Aorta (tissue), 5 donors: ENCODE measurements at regions not wholly inside any gene's neighbourhood (a gene's known extent, or its start where the extent isn't known, plus 50 kb on each side); places are given as distances from the start of the nearest gene placed in this dataset.

Experiments
- ATAC-seq: fragments of 200-7000 bp; cut with Tn5 transposase; one replicate; pipeline ENCODE4 v1.9.1; 2022; ENCODE audit warnings: moderate library complexity; ENCODE audit not compliant: low FRiP score
- DNase-seq, 2 donors: peaks; one replicate each; pipeline ENCODE4 v3.0.0-alpha.2; 2020
- H3K27ac ChIP-seq, 2 donors: one replicate each; pipeline ENCODE4 v1.5.1; 2013; ENCODE audit warnings: low read length in 2 of 2, mild to moderate bottlenecking in 2 of 2, moderate library complexity in 2 of 2, control low read depth in 1 of 2, inconsistent platforms in 1 of 2, low read depth in 1 of 2
- H3K27me3 ChIP-seq, 2 donors: one replicate each; pipeline ENCODE4 v1.6.1; 2013; ENCODE audit warnings: control low read depth in 1 of 2, low read length in 1 of 2, mild to moderate bottlenecking in 1 of 2, moderate library complexity in 1 of 2; ENCODE audit not compliant: insufficient read depth in 2 of 2, control insufficient read depth in 1 of 2
- H3K36me3 ChIP-seq, 2 donors: one replicate each; pipeline ENCODE4 v1.6.1; 2013; ENCODE audit warnings: control low read depth in 1 of 2, low read length in 1 of 2, mild to moderate bottlenecking in 1 of 2; ENCODE audit not compliant: insufficient read depth in 2 of 2, control insufficient read depth in 1 of 2
- H3K4me1 ChIP-seq, 2 donors: one replicate each; pipeline ENCODE4 v1.6.1; 2013; ENCODE audit warnings: low read length in 2 of 2, control low read depth in 1 of 2, mild to moderate bottlenecking in 1 of 2, moderate library complexity in 1 of 2; ENCODE audit not compliant: insufficient read depth in 2 of 2, control insufficient read depth in 1 of 2
- H3K4me3 ChIP-seq, 2 donors: one replicate each; pipeline ENCODE4 v1.5.1; 2013; ENCODE audit warnings: low read length in 2 of 2, control low read depth in 1 of 2, mild to moderate bottlenecking in 1 of 2
- H3K9me3 ChIP-seq: one replicate; pipeline ENCODE4 v1.6.1; 2013; ENCODE audit warnings: mild to moderate bottlenecking, low read length; ENCODE audit not compliant: control insufficient read depth
- WGBS, 2 donors: extraction: QIAGEN DNeasy Blood & Tissue Kit; methylation state at CpG; one replicate each; pipeline ENCODE4 v1.1.7; 2013; 5-methylcytosine and 5-hydroxymethylcytosine counted together
- intact Hi-C, 2 donors: fragments of 100-400 bp; cut with DNase I; formaldehyde crosslinking; loops; one replicate each; pipeline versions ENCODE4 v1.14.2 to v1.15.0; 2022
- donor health status: healthy with polysubstance abuse.
- donor health status: Bipolar disorder and iron deficiency.
- donor health status: DM: no; HTN: no; CAD: no.
- donor health status: DM: no; HTN: no; CAD: no.
- donor health status: DM: yes; HTN: yes; CAD: no.

- Histone ChIP-seq H3K27ac (no peak overlapping the region), H3K9me3 (no peaks in the 10 kb centered on the region), H3K4me1 (no peaks in the 10 kb centered on the region), H3K36me3 (no peaks in the 10 kb centered on the region), H3K27me3 (no peaks in the 10 kb centered on the region), H3K4me3 (no peak overlapping the region)
- WGBS, 2 donors = 76 to 84% methylated on average over 6 of the region's 6 CpGs
- ATAC-seq (no peak), DNase-seq (no peak)
- intact Hi-C loops = no loop called here
Observed at GRCh38 chr21:26655460-26655859, 82.4 kb upstream of the CYYR1 start.

- Histone ChIP-seq H3K27ac (no peak overlapping the region), H3K4me1 (no peaks in the 10 kb centered on the region), H3K27me3 (no peaks in the 10 kb centered on the region), H3K36me3 (no peaks in the 10 kb centered on the region), H3K4me3 (no peak overlapping the region), H3K9me3 (no peaks in the 10 kb centered on the region)
- DNase-seq (no peak), ATAC-seq (no peak)
- WGBS, 2 donors = 42 to 44% methylated on average over 5 of the region's 5 CpGs
- intact Hi-C loops = no loop called here
Observed at GRCh38 chr21:26653430-26653829, 80.3 kb upstream of the CYYR1 start.

GRCh38 chr21:26652854-26653253 lies 79.8 kb upstream of the CYYR1 start:
- 5 to 37% methylated on average over 1 of the region's 1 CpG for WGBS, 2 donors
- intact Hi-C loops = no loop called here

GRCh38 chr21:26641062-26641461 lies 68.0 kb upstream of the CYYR1 start:
- intact Hi-C loops = no loop called here
- DNase-seq = no peak
- Histone ChIP-seq H3K36me3 (no peaks in the 10 kb centered on the region), H3K4me3 (no peak overlapping the region), H3K4me1 (no peaks in the 10 kb centered on the region), H3K27me3 (no peaks in the 10 kb centered on the region), H3K9me3 (no peaks in the 10 kb centered on the region), H3K27ac (no peak overlapping the region)
- no peak for ATAC-seq
- WGBS, 2 donors = 56 to 59% methylated on average over 1 of the region's 1 CpG

More at GRCh38 chr21:26652854-26653253, 79.8 kb upstream of the CYYR1 start:
- no peak overlapping the region for H3K27ac ChIP-seq
- H3K4me1 ChIP-seq = no peaks in the 10 kb centered on the region
- no peaks in the 10 kb centered on the region for H3K27me3 ChIP-seq
- H3K4me3 ChIP-seq = no peak overlapping the region
- H3K9me3 ChIP-seq = no peaks in the 10 kb centered on the region
- no peak for ATAC-seq
- DNase-seq = no peak
- H3K36me3 ChIP-seq = no peaks in the 10 kb centered on the region

- ATAC-seq = no peak
Observed at GRCh38 chr21:26637201-26637745, 64.2 kb upstream of the CYYR1 start.

GRCh38 chr21:26635681-26636080 lies 62.6 kb upstream of the CYYR1 start:
- no peaks in the 10 kb centered on the region for H3K36me3 ChIP-seq
- intact Hi-C loops = no loop called here
- DNase-seq (no peak), ATAC-seq (no peak)
- H3K27me3 ChIP-seq = no peaks in the 10 kb centered on the region
- peaks cover 6% of the 10 kb centered on the region for H3K9me3 ChIP-seq
- no peak overlapping the region for H3K27ac ChIP-seq
- H3K4me3 ChIP-seq = no peak overlapping the region
- H3K4me1 ChIP-seq = no peaks in the 10 kb centered on the region
- 57 to 73% methylated on average over 3 of the region's 3 CpGs for WGBS, 2 donors

More at GRCh38 chr21:26637201-26637745, 64.2 kb upstream of the CYYR1 start:
- Histone ChIP-seq H3K27ac (no peak overlapping the region), H3K4me1 (no peaks in the 10 kb centered on the region), H3K27me3 (no peaks in the 10 kb centered on the region), H3K36me3 (no peaks in the 10 kb centered on the region), H3K9me3 (peaks cover 4% of the 10 kb centered on the region), H3K4me3 (no peak overlapping the region)
- no peak for DNase-seq
- WGBS, 2 donors = 76 to 80% methylated on average over 4 of the region's 4 CpGs
- intact Hi-C loops = no loop called here

GRCh38 chr21:26632691-26633090 lies 59.6 kb upstream of the CYYR1 start:
- no peaks in the 10 kb centered on the region for H3K4me1 ChIP-seq
- H3K27ac ChIP-seq = no peak overlapping the region
- H3K4me3 ChIP-seq = no peak overlapping the region
- H3K27me3 ChIP-seq = no peaks in the 10 kb centered on the region
- no peaks in the 10 kb centered on the region for H3K36me3 ChIP-seq
- H3K9me3 ChIP-seq = peaks cover 6% of the 10 kb centered on the region
- 62 to 73% methylated on average over 2 of the region's 2 CpGs for WGBS, 2 donors
- intact Hi-C loops = no loop called here
- ATAC-seq = no peak
- no peak for DNase-seq

- peak; percentile 44 for ATAC-seq
Observed at GRCh38 chr21:26626187-26626586, 53.1 kb upstream of the CYYR1 start.

GRCh38 chr21:26624983-26625519 lies 52.0 kb upstream of the CYYR1 start:
- DNase-seq (no peak), ATAC-seq (no peak)
- intact Hi-C loops = no loop called here
- H3K27ac ChIP-seq = no peak overlapping the region
- no peaks in the 10 kb centered on the region for H3K36me3 ChIP-seq
- 76 to 78% methylated on average over 6 of the region's 6 CpGs for WGBS, 2 donors
- no peaks in the 10 kb centered on the region for H3K4me1 ChIP-seq
- no peak overlapping the region for H3K4me3 ChIP-seq
- H3K27me3 ChIP-seq = no peaks in the 10 kb centered on the region
- H3K9me3 ChIP-seq = peaks cover 4% of the 10 kb centered on the region

More at GRCh38 chr21:26626187-26626586, 53.1 kb upstream of the CYYR1 start:
- no peaks in the 10 kb centered on the region for H3K4me1 ChIP-seq
- H3K36me3 ChIP-seq = no peaks in the 10 kb centered on the region
- intact Hi-C loops = no loop called here
- peaks cover 4% of the 10 kb centered on the region for H3K9me3 ChIP-seq
- 89 to 90% methylated on average over 14 of the region's 14 CpGs for WGBS, 2 donors
- H3K27me3 ChIP-seq = no peaks in the 10 kb centered on the region
- H3K27ac ChIP-seq = no peak overlapping the region
- no peak for DNase-seq
- no peak overlapping the region for H3K4me3 ChIP-seq
